Sigmoid colon (tissue), 6 donors: ENCODE measurements at regions not wholly inside any gene's neighbourhood (a gene's known extent, or its start where the extent isn't known, plus 50 kb on each side); places are given as distances from the start of the nearest gene placed in this dataset.

Source experiments
- DNase-seq: peaks from one replicate; pipeline ENCODE4 v3.0.0-alpha.2; 2019
- H3K27ac ChIP-seq, 4 donors: fragments of 200-600 bp; sonication (generic); one replicate each; pipeline ENCODE4 v1.5.1; 2016 to 2019; ENCODE audit warnings: mild to moderate bottlenecking in 1 of 4
- H3K27me3 ChIP-seq, 3 donors: fragments of 200-600 bp; sonication (generic); one replicate each; pipeline ENCODE4 v1.5.1; 2019; ENCODE audit warnings: mild to moderate bottlenecking in 1 of 3
- H3K36me3 ChIP-seq, 4 donors: fragments of 200-600 bp; sonication (generic); one replicate each; pipeline ENCODE4 v1.5.1; 2016 to 2019
- H3K4me1 ChIP-seq, 4 donors: fragments of 200-600 bp; sonication (generic); one replicate each; pipeline ENCODE4 v1.5.1; 2017 to 2019
- H3K4me3 ChIP-seq, 4 donors: fragments of 200-600 bp; sonication (generic); one replicate each; pipeline ENCODE4 v1.5.1; 2017 to 2019; ENCODE audit warnings: mild to moderate bottlenecking in 2 of 4, moderate library complexity in 1 of 4
- H3K9me3 ChIP-seq, 4 donors: fragments of 200-600 bp in 3 of 4; sonication (generic) in 3 of 4; one replicate each; pipeline versions ENCODE4 v1.5.1 to v1.6.1; 2013 to 2019
- CTCF ChIP-seq, 4 experiments: fragments of 450-650 bp in 3 of 4; fragments of 200-600 bp in 1 of 4; IDR thresholded peaks; one replicate each; pipeline ENCODE4 v1.5.1; 2016 to 2019; ENCODE audit warnings: antibody characterized with exemption in 4 of 4, mild to moderate bottlenecking in 3 of 4, moderate library complexity in 2 of 4
- EP300 ChIP-seq, 4 donors: sonication (generic); formaldehyde crosslinking; IDR thresholded peaks; one replicate each; pipeline ENCODE4 v1.6.1; 2017; ENCODE audit warnings: antibody characterized with exemption in 4 of 4
- POLR2A ChIP-seq, 2 donors: fragments of 450-650 bp; IDR thresholded peaks; one replicate each; pipeline ENCODE4 v1.6.1; 2016; ENCODE audit warnings: antibody characterized with exemption in 2 of 2, mild to moderate bottlenecking in 2 of 2, moderate library complexity in 2 of 2
- POLR2AphosphoS5 ChIP-seq, 4 donors: sonication (generic); formaldehyde crosslinking; IDR thresholded peaks; one replicate each; pipeline ENCODE4 v1.6.1; 2017; ENCODE audit warnings: antibody characterized with exemption in 4 of 4
- WGBS, 2 donors: extraction: QIAGEN DNeasy Blood & Tissue Kit; methylation state at CpG; one replicate each; pipeline ENCODE4 v1.1.7; 2013; 5-methylcytosine and 5-hydroxymethylcytosine counted together
- intact Hi-C: fragments of 100-400 bp; cut with DNase I; formaldehyde crosslinking; loops from one replicate; pipeline ENCODE4 v1.15.1; 2023
- donor health status: healthy with polysubstance abuse.
- donor health status: healthy.

GRCh38 chr7:45974540-45975360, 53.7 kb upstream of the IGFBP3 start:
- no peaks in the 10 kb centered on the region for H3K36me3 ChIP-seq
- intact Hi-C loops, result no loop called here
- DNase-seq, result no peak
- no peaks in the 10 kb centered on the region for H3K9me3 ChIP-seq
- H3K4me3 ChIP-seq, result no peak overlapping the region
- 86 to 90% methylated on average over 12 of the region's 12 CpGs for WGBS, 2 donors
- TF ChIP-seq POLR2A (IDR thresholded peaks at IDR 0.05), result no peak
- peaks cover 0 to 29% (median 15%) of the 10 kb centered on the region in 4 donors for H3K4me1 ChIP-seq
- no peak overlapping the region for H3K27ac ChIP-seq
- no peaks in the 10 kb centered on the region for H3K27me3 ChIP-seq

GRCh38 chr7:45973725-45974532, 52.9 kb upstream of the IGFBP3 start:
- WGBS, 2 donors, result 56 to 65% methylated on average over 14 of the region's 14 CpGs
- H3K4me1 ChIP-seq, result peaks cover 0 to 22% (median 14%) of the 10 kb centered on the region in 4 donors
- no peak overlapping the region for H3K4me3 ChIP-seq
- intact Hi-C loops, result no loop called here
- no peak for TF ChIP-seq POLR2A (IDR thresholded peaks at IDR 0.05)
- no peak for TF ChIP-seq EP300 (IDR thresholded peaks at IDR 0.05)
- TF ChIP-seq POLR2AphosphoS5 (IDR thresholded peaks at IDR 0.05), result no peak
- no peak for TF ChIP-seq CTCF (IDR thresholded peaks at IDR 0.05)
- H3K27ac ChIP-seq, result no peak overlapping the region
- no peaks in the 10 kb centered on the region for H3K9me3 ChIP-seq
- DNase-seq, result no peak
- H3K27me3 ChIP-seq, result no peaks in the 10 kb centered on the region
- H3K36me3 ChIP-seq, result no peaks in the 10 kb centered on the region

- no peak for TF ChIP-seq CTCF (IDR thresholded peaks at IDR 0.05)
- no peaks in the 10 kb centered on the region for H3K9me3 ChIP-seq
- no peaks in the 10 kb centered on the region for H3K36me3 ChIP-seq
- intact Hi-C loops, result no loop called here
- peaks cover 0 to 11% (median 4%) of the 10 kb centered on the region in 4 donors for H3K4me1 ChIP-seq
- no peaks in the 10 kb centered on the region for H3K27me3 ChIP-seq
- no peak overlapping the region for H3K27ac ChIP-seq
- no peak for DNase-seq
- WGBS, 2 donors, result 67 to 68% methylated on average over 12 of the region's 12 CpGs
- H3K4me3 ChIP-seq, result no peak overlapping the region
Observed at GRCh38 chr7:45972629-45973312, 51.7 kb upstream of the IGFBP3 start.

GRCh38 chr7:45971661-45972175, 50.6 kb upstream of the IGFBP3 start:
- Histone ChIP-seq H3K27ac (no peak overlapping the region), H3K36me3 (no peaks in the 10 kb centered on the region), H3K27me3 (no peaks in the 10 kb centered on the region), H3K9me3 (no peaks in the 10 kb centered on the region), H3K4me3 (no peak overlapping the region), H3K4me1 (peaks cover 0 to 6% (median 0%) of the 10 kb centered on the region in 4 donors)
- TF ChIP-seq POLR2AphosphoS5 (IDR thresholded peaks at IDR 0.05) (no peak), POLR2A (IDR thresholded peaks at IDR 0.05) (no peak), EP300 (IDR thresholded peaks at IDR 0.05) (no peak), CTCF (IDR thresholded peaks at IDR 0.05) (no peak)
- WGBS, 2 donors, result 91 to 92% methylated on average over 5 of the region's 5 CpGs
- DNase-seq, result no peak
- intact Hi-C loops, result no loop called here

GRCh38 chr7:45971171-45971570, 50.1 kb upstream of the IGFBP3 start:
- DNase-seq, result no peak
- intact Hi-C loops, result no loop called here
- WGBS, 2 donors, result 75 to 88% methylated on average over 5 of the region's 5 CpGs

More at GRCh38 chr7:45971171-45971570, 50.1 kb upstream of the IGFBP3 start:
- Histone ChIP-seq H3K9me3 (no peaks in the 10 kb centered on the region), H3K27ac (no peak overlapping the region), H3K27me3 (no peaks in the 10 kb centered on the region), H3K36me3 (no peaks in the 10 kb centered on the region), H3K4me1 (peaks cover 0 to 6% (median 0%) of the 10 kb centered on the region in 4 donors), H3K4me3 (no peak overlapping the region)
- TF ChIP-seq EP300 (IDR thresholded peaks at IDR 0.05), result no peak
- TF ChIP-seq POLR2AphosphoS5 (IDR thresholded peaks at IDR 0.05), result no peak
- TF ChIP-seq POLR2A (IDR thresholded peaks at IDR 0.05), result no peak
- TF ChIP-seq CTCF (IDR thresholded peaks at IDR 0.05), result no peak
